Osteocyte (in vitro differentiated cells): ENCODE measurements at regions not wholly inside any gene's neighbourhood (a gene's known extent, or its start where the extent isn't known, plus 50 kb on each side); places are given as distances from the start of the nearest gene placed in this dataset.

Experiments used
- DNase-seq: peaks from one replicate; pipeline ENCODE4 v3.0.0; 2021; ENCODE audit warnings: mixed read lengths; ENCODE audit not compliant: unreplicated experiment; ENCODE audit errors: extremely low spot score
- H3K27ac Mint-ChIP-seq: one replicate; pipeline ENCODE4 v1.8.0; 2021; ENCODE audit warnings: mild to moderate bottlenecking, mixed read lengths; ENCODE audit not compliant: unreplicated experiment
- H3K27me3 Mint-ChIP-seq: one replicate; pipeline ENCODE4 v1.8.0; 2021; ENCODE audit warnings: mixed read lengths; ENCODE audit not compliant: unreplicated experiment
- H3K36me3 Mint-ChIP-seq: one replicate; pipeline ENCODE4 v1.8.0; 2021; ENCODE audit warnings: mixed read lengths; ENCODE audit not compliant: unreplicated experiment
- H3K4me1 Mint-ChIP-seq: one replicate; pipeline ENCODE4 v1.8.0; 2021; ENCODE audit warnings: mixed read lengths; ENCODE audit not compliant: unreplicated experiment
- H3K4me3 Mint-ChIP-seq: one replicate; pipeline ENCODE4 v1.8.0; 2021; ENCODE audit warnings: mild to moderate bottlenecking, moderate library complexity, mixed read lengths; ENCODE audit not compliant: unreplicated experiment
- H3K9me3 Mint-ChIP-seq: one replicate; pipeline ENCODE4 v1.8.0; 2021; ENCODE audit warnings: mixed read lengths; ENCODE audit not compliant: unreplicated experiment
- TF ChIP-seq, protein P1 (sequence below): fragments of 200-600 bp; sonication (generic); IDR thresholded peaks from 2 replicates; pipeline ENCODE4 v1.5.0; 2021; ENCODE audit warnings: antibody characterized with exemption, mild to moderate bottlenecking, moderate library complexity

GRCh38 chr6:19279273-19279684 lies 557.9 kb upstream of the ID4 start:
- peaks cover 23% of the 10 kb centered on the region for H3K9me3 Mint-ChIP-seq
- no peaks in the 10 kb centered on the region for H3K36me3 Mint-ChIP-seq
- no peaks in the 10 kb centered on the region for H3K27me3 Mint-ChIP-seq
- peak overlapping the region; percentile 9 for H3K27ac Mint-ChIP-seq
- TF ChIP-seq, protein P1, sequence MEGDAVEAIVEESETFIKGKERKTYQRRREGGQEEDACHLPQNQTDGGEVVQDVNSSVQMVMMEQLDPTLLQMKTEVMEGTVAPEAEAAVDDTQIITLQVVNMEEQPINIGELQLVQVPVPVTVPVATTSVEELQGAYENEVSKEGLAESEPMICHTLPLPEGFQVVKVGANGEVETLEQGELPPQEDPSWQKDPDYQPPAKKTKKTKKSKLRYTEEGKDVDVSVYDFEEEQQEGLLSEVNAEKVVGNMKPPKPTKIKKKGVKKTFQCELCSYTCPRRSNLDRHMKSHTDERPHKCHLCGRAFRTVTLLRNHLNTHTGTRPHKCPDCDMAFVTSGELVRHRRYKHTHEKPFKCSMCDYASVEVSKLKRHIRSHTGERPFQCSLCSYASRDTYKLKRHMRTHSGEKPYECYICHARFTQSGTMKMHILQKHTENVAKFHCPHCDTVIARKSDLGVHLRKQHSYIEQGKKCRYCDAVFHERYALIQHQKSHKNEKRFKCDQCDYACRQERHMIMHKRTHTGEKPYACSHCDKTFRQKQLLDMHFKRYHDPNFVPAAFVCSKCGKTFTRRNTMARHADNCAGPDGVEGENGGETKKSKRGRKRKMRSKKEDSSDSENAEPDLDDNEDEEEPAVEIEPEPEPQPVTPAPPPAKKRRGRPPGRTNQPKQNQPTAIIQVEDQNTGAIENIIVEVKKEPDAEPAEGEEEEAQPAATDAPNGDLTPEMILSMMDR: no peak
- peaks cover 6% of the 10 kb centered on the region for H3K4me1 Mint-ChIP-seq
- no peak for DNase-seq
- no peak overlapping the region for H3K4me3 Mint-ChIP-seq

DNA sequence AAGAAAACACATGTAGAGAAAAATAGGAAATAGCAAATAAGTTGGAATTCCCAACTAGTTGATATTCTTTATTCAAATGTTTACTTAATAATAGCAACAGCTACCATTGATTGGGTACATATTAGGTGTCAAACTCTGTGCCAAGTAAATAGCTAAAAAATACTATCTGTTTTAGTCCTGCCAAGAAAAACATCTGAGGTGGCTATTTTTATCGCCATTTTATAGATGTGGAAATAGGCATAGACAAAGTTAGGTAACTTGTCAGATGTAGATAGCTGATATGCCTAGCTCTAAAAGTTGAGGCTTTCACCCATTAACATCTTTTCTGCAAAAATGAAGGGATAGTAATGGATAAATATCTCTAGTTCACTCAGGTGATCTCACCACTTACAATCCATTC lies 549.2 kb upstream of the ID4 start:
- Mint-ChIP-seq H3K27ac (no peak overlapping the region), H3K36me3 (no peaks in the 10 kb centered on the region), H3K4me3 (no peak overlapping the region), H3K27me3 (no peaks in the 10 kb centered on the region), H3K4me1 (peaks cover 27% of the 10 kb centered on the region), H3K9me3 (no peaks in the 10 kb centered on the region)
- TF ChIP-seq, protein P1: no peak
- DNase-seq: no peak

DNA sequence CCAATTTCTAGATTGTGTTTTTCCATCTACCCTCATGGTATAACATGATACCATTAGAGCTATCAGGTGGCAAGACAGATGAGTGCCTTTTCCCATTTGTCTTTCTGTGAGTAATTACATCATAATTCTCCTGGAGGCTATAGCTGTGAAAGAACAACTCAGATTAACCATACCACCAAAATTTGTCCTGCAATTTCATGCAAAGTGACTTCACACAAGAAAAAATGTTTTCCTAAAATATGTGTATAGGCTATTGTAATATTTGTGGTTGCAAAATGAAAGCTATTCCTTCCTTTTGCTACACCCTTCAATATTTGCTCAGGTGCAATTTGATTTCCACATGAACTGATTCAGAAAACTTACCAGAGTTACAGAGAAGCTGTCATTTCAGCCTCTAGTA lies 547.7 kb upstream of the ID4 start:
- H3K9me3 Mint-ChIP-seq: no peaks in the 10 kb centered on the region
- H3K27me3 Mint-ChIP-seq: no peaks in the 10 kb centered on the region
- no peak for DNase-seq
- no peaks in the 10 kb centered on the region for H3K36me3 Mint-ChIP-seq
- H3K27ac Mint-ChIP-seq: peak overlapping the region; percentile 73
- no peak overlapping the region for H3K4me3 Mint-ChIP-seq
- TF ChIP-seq, protein P1: no peak
- peaks cover 27% of the 10 kb centered on the region for H3K4me1 Mint-ChIP-seq

DNA sequence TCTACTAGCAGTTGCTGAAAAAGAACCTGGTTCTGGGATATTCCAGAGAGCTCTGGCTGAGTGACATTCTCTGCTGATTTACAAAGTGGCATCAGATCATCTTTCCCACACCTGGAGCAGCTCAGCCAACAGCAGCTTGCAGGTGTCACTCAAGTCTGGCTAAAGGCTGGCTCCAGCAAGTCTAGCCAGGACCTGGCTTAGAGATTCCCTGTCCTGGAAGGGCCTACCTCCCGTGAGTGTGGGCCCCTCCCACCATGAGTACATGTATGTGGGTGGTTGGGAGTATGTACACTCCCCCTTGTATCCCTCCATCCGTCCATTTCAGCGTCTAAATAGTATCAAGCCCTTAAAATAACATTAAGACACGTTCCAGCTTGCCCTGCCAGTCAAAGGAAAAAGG lies 539.3 kb upstream of the ID4 start:
- peak overlapping the region; percentile 1 for H3K27ac Mint-ChIP-seq
- no peaks in the 10 kb centered on the region for H3K9me3 Mint-ChIP-seq
- peaks cover 24% of the 10 kb centered on the region for H3K4me1 Mint-ChIP-seq
- no peaks in the 10 kb centered on the region for H3K27me3 Mint-ChIP-seq
- TF ChIP-seq, protein P1: no peak
- no peaks in the 10 kb centered on the region for H3K36me3 Mint-ChIP-seq
- DNase-seq: no peak
- H3K4me3 Mint-ChIP-seq: no peak overlapping the region

DNA sequence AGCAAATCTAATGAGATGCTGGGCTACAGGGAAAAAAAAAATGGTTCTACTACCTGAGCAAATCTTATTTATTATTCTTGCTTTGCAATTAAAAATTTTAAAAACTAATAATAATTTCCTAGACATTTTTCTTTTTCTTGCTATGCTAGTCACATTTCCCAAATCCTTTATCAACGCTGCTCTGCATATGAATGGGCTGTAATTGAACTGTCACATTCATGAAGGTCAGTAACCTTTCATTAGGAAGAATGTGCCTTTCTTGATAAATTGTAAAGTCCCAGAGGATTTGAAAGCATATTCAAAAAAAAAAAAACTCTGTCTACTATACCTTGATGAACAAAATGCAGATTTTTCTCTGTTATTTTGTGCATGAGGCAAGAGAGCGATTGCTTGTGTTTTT lies 538.7 kb upstream of the ID4 start:
- H3K9me3 Mint-ChIP-seq: no peaks in the 10 kb centered on the region
- no peak overlapping the region for H3K27ac Mint-ChIP-seq
- no peaks in the 10 kb centered on the region for H3K27me3 Mint-ChIP-seq
- TF ChIP-seq, protein P1: no peak
- peaks cover 29% of the 10 kb centered on the region for H3K4me1 Mint-ChIP-seq
- H3K36me3 Mint-ChIP-seq: no peaks in the 10 kb centered on the region
- H3K4me3 Mint-ChIP-seq: no peak overlapping the region
- DNase-seq: no peak
